ENCODE measurements at regions not wholly inside any gene's neighbourhood (a gene's known extent, or its start where the extent isn't known, plus 50 kb on each side); places are given as distances from the start of the nearest gene placed in this dataset.

DNA sequence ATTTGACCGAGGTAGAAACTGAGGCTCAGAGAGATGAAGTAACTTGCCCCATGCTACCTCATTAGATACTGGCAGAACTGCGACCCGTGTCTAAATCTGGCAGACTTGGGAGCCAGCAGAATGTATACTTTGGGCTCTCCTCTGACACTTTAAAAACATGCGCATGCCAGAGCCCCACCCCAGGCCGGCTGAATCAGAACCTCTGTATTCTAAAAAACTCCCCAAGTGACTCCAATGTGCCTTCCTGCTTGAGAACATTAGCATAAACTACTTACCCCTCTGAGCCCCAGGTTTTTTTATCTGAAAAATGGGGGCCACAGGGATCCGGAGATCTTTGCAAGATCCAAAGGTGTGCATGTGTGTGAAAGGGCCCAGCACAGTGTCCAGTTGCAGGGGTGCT, 344.7 kb upstream of the USP24 start:
- no peaks in the 10 kb centered on the region for H3K27me3 ChIP-seq (ENCODE audit: insufficient read depth, low read length)
- H3K4me1 ChIP-seq (ENCODE audit: insufficient read depth, low read length), result no peaks in the 10 kb centered on the region

DNA sequence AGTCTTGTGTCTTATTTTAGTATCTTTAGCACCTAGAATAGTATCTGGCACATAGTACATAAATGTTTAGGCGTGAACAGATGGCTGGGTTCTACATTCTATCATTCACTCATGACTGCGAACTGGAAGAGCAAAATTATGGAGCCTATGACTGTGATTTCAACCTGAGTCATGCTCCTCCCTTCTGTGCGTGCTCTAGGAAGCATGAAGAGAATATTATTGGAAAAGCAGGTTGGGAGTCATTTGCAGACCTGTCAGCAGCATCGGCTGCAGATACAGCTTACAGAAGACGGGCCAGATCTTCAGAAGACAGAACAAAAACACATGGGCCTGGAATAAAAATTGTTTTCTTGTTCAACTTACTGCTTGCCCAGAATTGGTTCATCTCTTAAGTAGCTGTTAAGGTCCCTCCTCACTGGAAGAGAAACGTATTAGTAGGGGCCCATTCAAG, 344.0 kb upstream of the USP24 start:
- no peaks in the 10 kb centered on the region for H3K4me1 ChIP-seq (ENCODE audit: insufficient read depth, low read length)
- H3K4me3 ChIP-seq (ENCODE audit: low read length), result no peak overlapping the region
- H3K9me3 ChIP-seq (ENCODE audit: low read length), result no peaks in the 10 kb centered on the region
- H3K27me3 ChIP-seq (ENCODE audit: insufficient read depth, low read length), result no peaks in the 10 kb centered on the region
- H2AFZ ChIP-seq (ENCODE audit: low read depth, low read length), result no peak overlapping the region
- H3K36me3 ChIP-seq (ENCODE audit: insufficient read depth, low read length), result no peaks in the 10 kb centered on the region

More for the DNA sequence above, 344.7 kb upstream of the USP24 start:
- H2AFZ ChIP-seq (ENCODE audit: low read depth, low read length), result no peak overlapping the region
- no peaks in the 10 kb centered on the region for H3K36me3 ChIP-seq (ENCODE audit: insufficient read depth, low read length)
- H3K9me3 ChIP-seq (ENCODE audit: low read length), result no peaks in the 10 kb centered on the region
- H3K4me3 ChIP-seq (ENCODE audit: low read length), result no peak overlapping the region

DNA sequence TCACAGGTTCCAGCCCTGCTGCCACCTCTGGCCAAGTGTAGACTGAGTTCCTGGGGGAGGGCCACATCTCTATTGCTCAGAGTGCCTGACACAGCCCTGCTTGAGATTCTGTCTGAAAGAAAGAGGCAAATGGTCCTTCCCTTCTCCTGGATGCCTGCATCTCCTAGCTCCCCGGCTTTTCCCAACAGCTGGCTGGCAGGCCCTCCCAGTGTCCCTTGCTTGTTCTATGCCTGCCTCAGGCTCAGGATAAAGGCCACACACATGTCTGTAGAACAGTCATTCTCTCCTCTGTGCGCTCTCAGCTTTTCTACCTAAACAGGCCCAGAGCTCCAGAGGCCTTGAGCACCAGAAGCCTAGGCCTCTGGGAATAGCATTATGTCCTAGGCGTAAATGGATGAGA, 343.4 kb upstream of the USP24 start:
- no peak overlapping the region for H3K4me3 ChIP-seq (ENCODE audit: low read length)
- H3K36me3 ChIP-seq (ENCODE audit: insufficient read depth, low read length), result no peaks in the 10 kb centered on the region
- H3K4me1 ChIP-seq (ENCODE audit: insufficient read depth, low read length), result no peaks in the 10 kb centered on the region
- H2AFZ ChIP-seq (ENCODE audit: low read depth, low read length), result no peak overlapping the region
- H3K27me3 ChIP-seq (ENCODE audit: insufficient read depth, low read length), result no peaks in the 10 kb centered on the region
- H3K9me3 ChIP-seq (ENCODE audit: low read length), result no peaks in the 10 kb centered on the region

DNA sequence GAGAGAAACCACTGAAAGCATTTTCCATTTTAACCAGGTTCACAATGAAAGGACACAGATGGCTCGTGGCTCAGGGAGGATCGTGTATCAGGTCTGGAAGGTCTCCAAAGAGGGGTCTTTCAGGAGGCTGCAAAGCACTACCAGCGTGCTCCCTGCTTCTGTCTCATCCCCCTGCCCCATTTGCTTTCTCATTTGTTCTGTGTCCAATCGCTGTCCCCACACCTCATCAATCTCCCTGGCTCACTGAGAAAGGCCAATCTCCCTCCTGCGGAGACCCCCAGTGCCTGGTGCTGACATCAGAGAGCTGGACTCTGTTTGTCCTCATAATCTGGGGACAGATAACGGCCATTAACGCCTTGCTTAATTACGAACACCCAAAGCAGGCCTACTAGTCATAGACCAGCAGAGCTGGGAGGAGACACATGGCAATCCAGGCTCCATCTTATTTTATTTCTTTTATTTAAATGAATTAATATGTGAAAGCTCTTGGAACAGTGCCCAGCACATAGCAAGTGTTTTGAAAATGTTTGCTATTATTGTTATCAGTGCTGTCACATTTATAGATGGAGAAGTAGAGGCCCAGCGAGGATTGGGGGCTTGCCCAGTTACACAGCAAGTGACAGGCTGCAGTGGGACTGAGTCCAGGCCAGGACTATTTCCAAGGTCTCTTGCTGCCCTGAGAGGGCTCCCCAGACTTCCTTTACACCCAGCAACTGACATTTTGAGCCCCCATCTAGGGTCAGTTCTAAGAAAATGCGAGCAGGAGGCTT, 341.0 kb upstream of the USP24 start:
- Histone ChIP-seq H2AFZ (ENCODE audit: low read depth, low read length) (no peak overlapping the region), H3K4me1 (ENCODE audit: insufficient read depth, low read length) (no peaks in the 10 kb centered on the region), H3K4me3 (ENCODE audit: low read length) (no peak overlapping the region), H3K36me3 (ENCODE audit: insufficient read depth, low read length) (no peaks in the 10 kb centered on the region), H3K9me3 (ENCODE audit: low read length) (no peaks in the 10 kb centered on the region), H3K27me3 (ENCODE audit: insufficient read depth, low read length) (no peaks in the 10 kb centered on the region)

DNA sequence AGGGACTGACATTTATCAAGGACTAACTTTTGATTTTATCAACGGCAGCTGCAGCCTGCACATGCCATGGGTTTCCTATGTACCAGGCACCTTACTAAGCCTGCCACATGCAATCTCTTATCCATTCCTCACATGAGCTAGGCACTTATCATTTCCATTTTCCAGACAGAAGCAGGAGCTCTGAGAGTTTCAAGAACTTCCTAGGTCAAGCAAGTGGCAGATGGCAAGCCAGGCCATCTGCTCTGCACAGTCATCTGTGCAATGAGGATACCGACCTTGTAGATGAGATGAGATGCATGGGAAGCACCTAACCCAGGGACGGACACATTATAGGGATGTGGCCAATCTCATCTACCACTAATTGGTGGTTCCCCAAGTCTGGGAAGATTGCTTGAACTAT, 339.4 kb upstream of the USP24 start:
- Histone ChIP-seq H3K4me3 (ENCODE audit: low read length) (no peak overlapping the region), H3K27me3 (ENCODE audit: insufficient read depth, low read length) (no peaks in the 10 kb centered on the region), H2AFZ (ENCODE audit: low read depth, low read length) (no peak overlapping the region), H3K4me1 (ENCODE audit: insufficient read depth, low read length) (no peaks in the 10 kb centered on the region), H3K36me3 (ENCODE audit: insufficient read depth, low read length) (no peaks in the 10 kb centered on the region), H3K9me3 (ENCODE audit: low read length) (no peaks in the 10 kb centered on the region)

DNA sequence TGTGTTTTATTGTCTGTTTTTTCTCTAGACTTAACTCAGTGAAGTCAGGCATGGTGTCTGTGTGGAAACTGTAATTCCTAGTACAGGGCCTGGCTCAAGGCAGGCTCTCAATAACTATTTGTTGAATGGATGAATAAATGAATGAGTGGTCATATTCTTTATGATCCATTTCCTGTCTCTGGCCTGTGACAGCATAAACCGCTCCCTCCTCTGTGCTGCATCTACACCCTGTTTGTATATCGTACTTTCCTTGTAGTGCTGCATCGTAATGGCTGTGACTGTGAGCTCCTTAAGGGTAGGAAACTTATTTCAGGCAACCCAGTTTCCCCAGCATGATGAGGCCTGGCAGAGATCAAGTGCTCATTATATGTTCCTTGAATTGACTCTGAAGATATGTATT, 337.5 kb upstream of the USP24 start:
- no peaks in the 10 kb centered on the region for H3K36me3 ChIP-seq (ENCODE audit: insufficient read depth, low read length)
- H3K9me3 ChIP-seq (ENCODE audit: low read length), result no peaks in the 10 kb centered on the region
- H2AFZ ChIP-seq (ENCODE audit: low read depth, low read length), result no peak overlapping the region
- H3K27me3 ChIP-seq (ENCODE audit: insufficient read depth, low read length), result no peaks in the 10 kb centered on the region
- no peak overlapping the region for H3K4me3 ChIP-seq (ENCODE audit: low read length)
- no peaks in the 10 kb centered on the region for H3K4me1 ChIP-seq (ENCODE audit: insufficient read depth, low read length)

DNA sequence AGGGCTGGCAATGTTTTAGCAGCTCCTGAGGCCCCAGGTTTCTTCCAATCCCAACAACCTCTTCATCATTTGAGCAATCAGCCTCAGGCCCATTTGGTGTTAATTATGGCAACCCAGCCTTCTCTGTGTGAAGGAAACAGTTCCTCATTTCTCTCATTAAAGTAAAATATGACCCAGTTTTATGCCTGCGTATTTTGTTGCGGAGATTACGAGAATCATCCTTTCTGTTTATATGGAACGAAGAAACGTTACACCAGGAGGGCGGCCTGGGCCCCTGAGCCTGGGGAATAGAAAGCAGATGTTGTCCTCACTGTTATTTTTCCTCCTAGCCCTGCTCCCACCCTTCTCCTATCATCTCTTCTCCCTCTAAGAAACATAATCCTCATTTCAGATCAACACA, 332.2 kb upstream of the USP24 start:
- H3K9me3 ChIP-seq (ENCODE audit: low read length), result no peaks in the 10 kb centered on the region
- H3K36me3 ChIP-seq (ENCODE audit: insufficient read depth, low read length), result no peaks in the 10 kb centered on the region
- no peak overlapping the region for H3K4me3 ChIP-seq (ENCODE audit: low read length)
- no peaks in the 10 kb centered on the region for H3K4me1 ChIP-seq (ENCODE audit: insufficient read depth, low read length)
- H2AFZ ChIP-seq (ENCODE audit: low read depth, low read length), result no peak overlapping the region
- no peaks in the 10 kb centered on the region for H3K27me3 ChIP-seq (ENCODE audit: insufficient read depth, low read length)

DNA sequence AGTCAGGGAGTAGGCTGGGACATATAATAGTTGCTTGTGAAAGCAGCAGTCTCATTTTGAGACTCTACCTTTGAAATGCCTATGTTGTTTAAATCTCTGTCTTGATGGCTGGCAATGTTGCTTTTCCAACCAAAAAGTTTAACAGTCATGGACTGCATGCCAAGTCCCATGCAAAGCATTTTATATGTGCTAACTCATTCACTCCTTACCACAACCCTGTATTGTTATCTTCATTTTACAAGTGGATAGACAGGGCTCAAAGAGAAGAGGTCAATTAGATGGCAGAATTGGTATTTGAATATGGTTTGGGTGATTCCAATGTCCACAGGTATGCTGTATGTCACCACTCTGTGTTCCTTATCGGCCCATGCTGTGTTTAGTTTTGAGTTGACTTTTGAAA, 331.4 kb upstream of the USP24 start:
- no peaks in the 10 kb centered on the region for H3K9me3 ChIP-seq (ENCODE audit: low read length)
- no peak overlapping the region for H3K4me3 ChIP-seq (ENCODE audit: low read length)
- H3K4me1 ChIP-seq (ENCODE audit: insufficient read depth, low read length), result no peaks in the 10 kb centered on the region
- no peaks in the 10 kb centered on the region for H3K36me3 ChIP-seq (ENCODE audit: insufficient read depth, low read length)
- no peak overlapping the region for H2AFZ ChIP-seq (ENCODE audit: low read depth, low read length)
- no peaks in the 10 kb centered on the region for H3K27me3 ChIP-seq (ENCODE audit: insufficient read depth, low read length)

DNA sequence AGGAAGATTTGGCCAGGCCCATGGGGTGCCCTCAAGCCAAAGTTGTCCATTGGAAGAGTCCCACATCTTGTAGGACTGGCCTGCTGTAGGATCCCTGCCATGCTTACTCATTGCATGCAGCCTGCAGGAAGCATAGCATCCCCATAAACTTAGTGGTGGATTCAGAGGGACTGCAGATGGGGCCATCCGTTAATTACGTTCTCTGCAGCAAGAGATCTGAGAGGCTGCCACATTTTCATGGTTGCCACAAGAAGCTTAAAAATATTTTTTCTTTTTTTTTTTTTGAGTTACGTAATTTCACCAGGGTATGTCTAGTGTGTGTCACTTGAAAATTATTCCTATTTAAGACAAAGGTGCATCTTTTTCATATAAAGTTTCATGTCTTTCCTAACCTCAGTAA, 329.7 kb upstream of the USP24 start:
- Histone ChIP-seq H3K9me3 (ENCODE audit: low read length) (no peaks in the 10 kb centered on the region), H3K4me1 (ENCODE audit: insufficient read depth, low read length) (no peaks in the 10 kb centered on the region), H3K36me3 (ENCODE audit: insufficient read depth, low read length) (no peaks in the 10 kb centered on the region), H3K4me3 (ENCODE audit: low read length) (no peak overlapping the region), H3K27me3 (ENCODE audit: insufficient read depth, low read length) (no peaks in the 10 kb centered on the region), H2AFZ (ENCODE audit: low read depth, low read length) (no peak overlapping the region)

DNA sequence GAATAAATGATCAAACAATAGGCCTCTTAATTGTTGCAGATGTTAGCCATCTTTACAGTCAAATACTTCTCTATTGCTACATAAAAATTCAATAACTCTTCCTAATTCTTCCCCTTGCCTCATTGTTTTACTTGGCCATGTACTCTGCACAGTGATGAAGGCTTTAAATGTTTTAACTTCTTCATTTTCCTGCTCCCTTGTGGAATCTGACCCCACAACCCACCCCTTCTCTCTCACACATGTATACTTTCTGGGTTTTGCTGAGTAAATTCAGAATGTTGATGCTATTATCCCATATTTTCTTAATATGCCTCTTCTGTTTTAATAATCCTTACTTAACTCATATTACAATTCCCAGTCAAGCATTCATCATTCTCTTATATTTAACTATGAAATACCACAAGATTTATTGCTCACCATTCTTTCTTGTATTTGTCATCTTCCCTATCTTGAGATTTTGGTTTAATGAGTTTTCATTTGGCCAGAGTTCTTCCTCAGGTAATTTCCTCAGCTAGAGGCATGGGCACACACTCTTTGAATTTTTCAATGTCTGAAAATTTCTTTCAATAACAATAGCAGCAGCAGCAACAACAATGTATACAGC, 327.8 kb upstream of the USP24 start:
- no peaks in the 10 kb centered on the region for H3K36me3 ChIP-seq (ENCODE audit: insufficient read depth, low read length)
- no peaks in the 10 kb centered on the region for H3K4me1 ChIP-seq (ENCODE audit: insufficient read depth, low read length)
- no peak overlapping the region for H2AFZ ChIP-seq (ENCODE audit: low read depth, low read length)
- H3K9me3 ChIP-seq (ENCODE audit: low read length), result no peaks in the 10 kb centered on the region
- no peaks in the 10 kb centered on the region for H3K27me3 ChIP-seq (ENCODE audit: insufficient read depth, low read length)
- no peak overlapping the region for H3K4me3 ChIP-seq (ENCODE audit: low read length)

DNA sequence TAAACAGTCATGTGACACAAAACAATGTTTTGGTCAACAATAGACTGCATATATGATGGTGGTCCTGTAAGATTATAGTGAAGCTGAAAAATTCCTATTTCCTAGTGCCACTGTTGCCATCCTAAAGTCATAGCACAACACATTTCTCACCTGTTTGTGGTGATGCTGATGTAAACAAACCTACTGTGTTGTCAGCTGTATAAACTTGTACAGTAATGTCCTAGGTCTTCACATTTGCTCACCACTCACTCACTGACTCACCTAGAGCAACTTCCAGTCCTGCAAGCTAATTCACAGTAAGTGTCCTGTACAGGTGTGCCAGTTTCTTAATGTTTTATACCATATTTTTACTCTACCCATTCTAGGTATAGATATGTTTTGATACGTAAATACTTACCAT, 326.1 kb upstream of the USP24 start:
- H2AFZ ChIP-seq (ENCODE audit: low read depth, low read length), result no peak overlapping the region
- H3K9me3 ChIP-seq (ENCODE audit: low read length), result no peaks in the 10 kb centered on the region
- H3K4me1 ChIP-seq (ENCODE audit: insufficient read depth, low read length), result no peaks in the 10 kb centered on the region
- no peaks in the 10 kb centered on the region for H3K27me3 ChIP-seq (ENCODE audit: insufficient read depth, low read length)
- H3K4me3 ChIP-seq (ENCODE audit: low read length), result no peak overlapping the region
- H3K36me3 ChIP-seq (ENCODE audit: insufficient read depth, low read length), result no peaks in the 10 kb centered on the region

DNA sequence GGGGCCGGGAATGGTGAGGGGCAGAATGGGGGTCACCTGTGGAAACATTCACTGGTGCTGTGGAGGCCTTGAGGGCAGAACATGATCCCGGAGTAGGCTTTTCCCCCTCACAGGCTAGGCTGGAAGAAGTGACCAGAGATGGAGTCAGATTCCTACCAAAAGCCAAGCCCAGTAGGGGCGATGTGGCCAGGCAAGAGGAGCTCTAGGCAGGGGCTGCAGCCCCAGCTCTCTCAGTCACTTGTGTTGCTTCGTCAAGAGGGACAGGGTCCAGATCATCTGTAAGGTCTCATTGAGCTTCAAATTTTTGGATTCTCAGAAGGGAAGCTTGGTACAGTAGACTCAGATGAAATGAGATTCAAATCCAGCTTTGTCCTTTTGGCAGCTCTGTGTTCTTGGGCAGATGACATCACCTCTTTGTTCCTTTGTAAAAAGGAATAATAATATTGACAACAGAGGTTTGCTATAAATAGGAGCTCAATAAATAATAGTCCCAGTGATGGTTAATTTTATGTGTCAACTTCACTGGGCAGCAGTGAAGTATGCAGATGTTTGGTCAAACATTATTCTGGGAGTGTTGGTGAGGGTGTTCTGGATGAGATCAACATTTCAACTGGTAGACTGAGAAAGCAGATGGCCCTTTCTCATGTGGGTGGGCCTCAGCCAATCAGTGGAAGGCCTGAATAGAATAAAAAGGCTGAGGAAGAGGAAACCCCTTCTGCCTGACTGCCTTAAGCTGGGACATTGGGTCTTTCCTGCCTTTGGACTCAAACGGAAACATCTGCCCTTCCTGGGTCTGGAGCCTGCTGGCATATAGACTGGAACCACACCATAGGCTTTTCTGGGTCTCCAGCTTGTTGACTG, 324.7 kb upstream of the USP24 start:
- no peaks in the 10 kb centered on the region for H3K27me3 ChIP-seq (ENCODE audit: insufficient read depth, low read length)
- no peaks in the 10 kb centered on the region for H3K4me1 ChIP-seq (ENCODE audit: insufficient read depth, low read length)
- H3K36me3 ChIP-seq (ENCODE audit: insufficient read depth, low read length), result no peaks in the 10 kb centered on the region
- no peak overlapping the region for H2AFZ ChIP-seq (ENCODE audit: low read depth, low read length)
- H3K4me3 ChIP-seq (ENCODE audit: low read length), result no peak overlapping the region
- H3K9me3 ChIP-seq (ENCODE audit: low read length), result no peaks in the 10 kb centered on the region

DNA sequence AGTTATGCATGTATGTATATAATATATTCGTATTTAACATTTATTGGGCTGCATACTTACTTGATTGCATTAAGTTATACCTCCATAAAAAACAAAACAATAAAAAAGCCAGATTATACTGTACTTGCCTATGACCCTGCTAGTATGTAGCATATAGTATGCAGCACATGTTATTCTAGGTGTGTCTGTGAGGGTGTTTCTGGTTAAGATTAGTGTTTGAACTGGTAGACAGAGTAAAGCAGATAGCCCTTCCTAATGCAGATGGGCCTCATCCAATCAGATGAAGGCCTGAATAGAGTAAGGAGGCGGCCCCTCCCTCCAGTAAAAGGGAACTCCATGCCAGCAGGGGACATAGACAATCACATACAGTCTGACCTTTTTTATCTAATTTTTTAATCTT, 323.3 kb upstream of the USP24 start:
- no peaks in the 10 kb centered on the region for H3K9me3 ChIP-seq (ENCODE audit: low read length)
- no peaks in the 10 kb centered on the region for H3K27me3 ChIP-seq (ENCODE audit: insufficient read depth, low read length)
- H3K36me3 ChIP-seq (ENCODE audit: insufficient read depth, low read length), result no peaks in the 10 kb centered on the region
- H2AFZ ChIP-seq (ENCODE audit: low read depth, low read length), result no peak overlapping the region
- no peaks in the 10 kb centered on the region for H3K4me1 ChIP-seq (ENCODE audit: insufficient read depth, low read length)
- no peak overlapping the region for H3K4me3 ChIP-seq (ENCODE audit: low read length)

Measured in neuron (in vitro differentiated cells).